ENCODE measurements at regions not wholly inside any gene's neighbourhood (a gene's known extent, or its start where the extent isn't known, plus 50 kb on each side); places are given as distances from the start of the nearest gene placed in this dataset.

- H3K27ac Mint-ChIP-seq, result no peak overlapping the region
- H3K9me3 Mint-ChIP-seq (ENCODE audit: low read depth), result no peaks in the 10 kb centered on the region
- H3K36me3 Mint-ChIP-seq (ENCODE audit: insufficient read depth), result no peaks in the 10 kb centered on the region
- peaks cover 52% of the 10 kb centered on the region for H3K27me3 Mint-ChIP-seq
- no peak for TF ChIP-seq CTCF (IDR thresholded peaks at IDR 0.05; ENCODE audit: unreplicated experiment)
- H3K4me1 Mint-ChIP-seq (ENCODE audit: low read depth), result no peaks in the 10 kb centered on the region
- no peak overlapping the region for H3K4me3 Mint-ChIP-seq (ENCODE audit: low read depth)
- DNase-seq (ENCODE audit: low spot score, unreplicated experiment), result no peak
Observed at GRCh38 chr4:152010710-152011079, 249.9 kb upstream of the GATB start.

DNA sequence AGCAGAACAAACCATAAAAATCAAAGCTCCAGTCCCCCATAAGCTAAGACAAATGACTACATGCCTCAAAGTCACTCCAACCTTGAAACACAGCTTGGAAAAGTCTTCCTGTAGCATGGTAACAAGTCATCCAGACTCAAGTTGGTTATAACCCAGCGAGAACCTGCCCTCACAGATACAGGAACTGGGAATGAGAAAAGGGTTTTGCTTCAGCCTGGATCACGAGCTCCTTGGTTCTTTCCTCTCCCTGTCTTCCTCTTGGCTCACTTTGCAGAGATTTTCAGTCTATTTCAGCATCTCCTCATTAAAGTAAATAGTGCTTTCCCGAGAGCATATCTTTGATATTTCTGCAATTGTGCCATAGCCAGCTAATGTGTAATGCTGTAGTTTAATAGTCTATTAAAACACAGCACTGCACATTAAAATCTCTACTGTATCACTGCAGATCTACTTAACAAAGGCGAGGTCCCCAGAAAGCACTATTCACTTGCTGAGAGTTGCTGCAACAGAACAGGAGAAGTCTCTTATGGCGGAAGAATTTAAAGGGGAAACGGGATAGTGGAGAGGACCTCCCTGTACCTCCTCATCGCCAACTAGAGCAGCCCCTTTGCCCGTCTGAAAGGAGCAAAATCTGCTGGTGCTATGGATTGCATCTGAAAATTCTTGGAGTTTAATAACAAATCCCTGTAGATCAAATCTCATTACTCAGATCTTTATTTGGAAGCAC lies 249.3 kb upstream of the GATB start:
- Mint-ChIP-seq H3K4me3 (ENCODE audit: low read depth) (no peak overlapping the region), H3K27me3 (peaks cover 52% of the 10 kb centered on the region), H3K9me3 (ENCODE audit: low read depth) (no peaks in the 10 kb centered on the region), H3K36me3 (ENCODE audit: insufficient read depth) (no peaks in the 10 kb centered on the region), H3K4me1 (ENCODE audit: low read depth) (no peaks in the 10 kb centered on the region), H3K27ac (no peak overlapping the region)
- TF ChIP-seq CTCF (IDR thresholded peaks at IDR 0.05; ENCODE audit: unreplicated experiment), result no peak
- DNase-seq (ENCODE audit: low spot score, unreplicated experiment), result no peak

DNA sequence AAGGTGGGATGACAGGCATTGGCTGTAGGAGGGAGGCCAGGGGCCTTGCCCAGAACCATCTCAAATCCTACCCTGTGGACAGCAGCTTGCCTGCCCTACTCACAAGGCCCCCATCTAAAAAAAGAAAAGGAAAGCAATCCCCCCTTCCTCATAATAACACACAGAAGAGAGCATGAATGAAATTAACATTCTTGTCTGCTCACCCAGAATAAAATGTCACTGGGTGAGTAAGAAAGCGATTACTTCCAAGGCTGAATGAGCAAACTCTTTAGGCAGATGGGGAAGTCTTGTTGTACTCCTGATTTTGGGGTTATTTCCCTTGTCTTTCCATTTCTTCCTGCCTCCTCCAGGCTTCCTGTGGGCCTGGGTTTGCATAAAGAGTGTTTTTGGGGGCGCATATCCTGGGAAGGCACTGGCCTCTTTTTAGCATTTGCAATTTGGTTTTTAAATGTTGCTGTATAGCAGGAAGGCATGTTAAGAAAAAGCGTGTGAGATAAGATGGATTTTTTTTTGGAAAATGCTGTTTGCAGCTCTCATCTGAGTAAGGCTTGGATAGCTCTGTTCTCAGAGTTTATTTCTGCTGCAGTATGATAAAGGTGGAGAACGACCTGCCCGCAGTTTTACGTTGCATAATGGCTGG lies 248.3 kb upstream of the GATB start:
- Mint-ChIP-seq H3K9me3 (ENCODE audit: low read depth) (no peaks in the 10 kb centered on the region), H3K27ac (no peak overlapping the region), H3K27me3 (peaks cover 60% of the 10 kb centered on the region), H3K4me1 (ENCODE audit: low read depth) (no peaks in the 10 kb centered on the region), H3K4me3 (ENCODE audit: low read depth) (no peak overlapping the region), H3K36me3 (ENCODE audit: insufficient read depth) (no peaks in the 10 kb centered on the region)
- TF ChIP-seq CTCF (IDR thresholded peaks at IDR 0.05; ENCODE audit: unreplicated experiment), result no peak
- no peak for DNase-seq (ENCODE audit: low spot score, unreplicated experiment)

GRCh38 chr4:152007111-152007510 lies 246.3 kb upstream of the GATB start:
- Mint-ChIP-seq H3K27me3 (peaks cover 73% of the 10 kb centered on the region), H3K36me3 (ENCODE audit: insufficient read depth) (no peaks in the 10 kb centered on the region), H3K4me3 (ENCODE audit: low read depth) (no peak overlapping the region), H3K9me3 (ENCODE audit: low read depth) (no peaks in the 10 kb centered on the region), H3K4me1 (ENCODE audit: low read depth) (no peaks in the 10 kb centered on the region), H3K27ac (no peak overlapping the region)
- DNase-seq (ENCODE audit: low spot score, unreplicated experiment), result no peak
- no peak for TF ChIP-seq CTCF (IDR thresholded peaks at IDR 0.05; ENCODE audit: unreplicated experiment)

DNA sequence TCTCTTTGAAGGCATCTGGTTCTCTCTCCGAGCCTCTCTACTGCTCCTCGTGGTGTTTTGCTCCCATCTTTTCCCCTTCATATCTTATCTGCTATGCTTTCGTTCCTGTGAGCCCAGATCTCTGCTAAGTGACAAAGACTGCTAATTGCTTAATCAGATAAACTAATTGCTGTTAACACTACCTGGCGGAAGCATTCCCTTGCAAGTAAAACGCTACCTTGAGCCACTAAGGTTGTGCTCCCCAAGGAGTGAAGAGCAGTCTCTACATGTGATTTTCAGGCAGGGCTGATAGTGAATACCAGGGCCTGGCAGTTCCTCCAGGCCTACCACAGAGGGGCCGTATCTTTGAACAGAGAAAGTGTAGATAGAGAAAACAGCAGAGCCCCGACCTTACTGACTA lies 244.0 kb upstream of the GATB start:
- Mint-ChIP-seq H3K4me1 (ENCODE audit: low read depth) (no peaks in the 10 kb centered on the region), H3K27me3 (peaks cover 63% of the 10 kb centered on the region), H3K9me3 (ENCODE audit: low read depth) (no peaks in the 10 kb centered on the region), H3K27ac (no peak overlapping the region), H3K4me3 (ENCODE audit: low read depth) (no peak overlapping the region), H3K36me3 (ENCODE audit: insufficient read depth) (no peaks in the 10 kb centered on the region)
- DNase-seq (ENCODE audit: low spot score, unreplicated experiment), result no peak
- no peak for TF ChIP-seq CTCF (IDR thresholded peaks at IDR 0.05; ENCODE audit: unreplicated experiment)

All from progenitor cell of endocrine pancreas (in vitro differentiated cells).